ENCODE measurements at regions not wholly inside any gene's neighbourhood (a gene's known extent, or its start where the extent isn't known, plus 50 kb on each side); places are given as distances from the start of the nearest gene placed in this dataset.

DNA sequence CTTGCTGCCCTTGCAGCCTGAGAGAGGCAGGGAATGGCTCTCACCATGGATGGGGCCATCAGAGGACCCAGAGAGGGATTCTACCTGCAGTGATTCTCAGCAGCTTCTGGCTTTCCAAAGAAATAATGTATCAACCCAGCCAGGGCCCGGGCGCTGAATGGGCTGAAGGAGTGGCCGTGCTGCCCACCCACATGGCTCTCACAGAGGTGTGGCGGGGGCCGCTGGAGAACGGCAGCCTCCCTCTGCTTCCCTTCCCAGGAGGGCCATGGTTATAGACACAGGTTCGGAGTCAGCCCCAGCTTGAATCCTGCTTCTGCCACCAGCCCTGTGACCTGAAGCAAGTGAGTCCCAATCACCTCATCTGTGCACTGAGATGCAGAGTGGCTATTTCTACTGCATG lies 82.7 kb downstream of the THAP12 start:
- Mint-ChIP-seq H3K36me3 (ENCODE audit: low read depth) (no peaks in the 10 kb centered on the region), H3K27ac (no peak overlapping the region), H3K9me3 (no peaks in the 10 kb centered on the region), H3K4me1 (ENCODE audit: low read depth) (peaks cover 2% of the 10 kb centered on the region), H3K27me3 (ENCODE audit: low read depth) (peaks cover 5% of the 10 kb centered on the region), H3K4me3 (ENCODE audit: low read depth) (no peak overlapping the region)
- intact Hi-C loops (cut with micrococcal nuclease): no loop called here
- no peak for DNase-seq (ENCODE audit: low spot score)

GRCh38 chr11:76296731-76297542 lies 84.0 kb downstream of the THAP12 start:
- intact Hi-C loops (cut with micrococcal nuclease): no loop called here
- peaks cover 7% of the 10 kb centered on the region for H3K4me1 Mint-ChIP-seq (ENCODE audit: low read depth)
- DNase-seq (ENCODE audit: low spot score): no peak
- no peak overlapping the region for H3K4me3 Mint-ChIP-seq (ENCODE audit: low read depth)
- H3K36me3 Mint-ChIP-seq (ENCODE audit: low read depth): no peaks in the 10 kb centered on the region
- no peaks in the 10 kb centered on the region for H3K9me3 Mint-ChIP-seq
- no peak overlapping the region for H3K27ac Mint-ChIP-seq
- peaks cover 5% of the 10 kb centered on the region for H3K27me3 Mint-ChIP-seq (ENCODE audit: low read depth)

DNA sequence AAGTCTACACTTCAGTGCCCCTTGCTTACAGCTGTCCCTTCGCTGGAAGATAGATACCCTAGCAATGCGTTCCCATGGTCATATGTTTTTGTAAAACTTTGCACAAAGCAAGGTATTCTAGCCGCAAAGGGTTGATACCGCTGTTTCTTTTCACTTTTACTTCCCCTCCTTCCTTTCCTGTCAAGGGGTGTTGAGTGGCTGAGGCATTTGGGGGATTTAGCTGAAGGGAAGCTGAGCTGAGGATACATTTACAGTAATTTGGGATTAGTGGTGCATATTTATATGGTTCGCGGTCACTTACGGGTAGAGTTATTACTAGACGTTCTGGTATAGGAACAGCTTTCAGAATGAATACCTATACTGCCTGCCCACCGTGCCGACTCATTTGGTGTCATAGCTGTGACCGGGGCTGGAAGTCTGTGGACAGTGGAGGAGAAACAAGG lies 86.9 kb upstream of the WNT11 start:
- Mint-ChIP-seq H3K4me1 (ENCODE audit: low read depth) (peaks cover 12% of the 10 kb centered on the region), H3K27me3 (ENCODE audit: low read depth) (peaks cover 5% of the 10 kb centered on the region), H3K9me3 (no peaks in the 10 kb centered on the region), H3K27ac (no peak overlapping the region), H3K4me3 (ENCODE audit: low read depth) (no peak overlapping the region), H3K36me3 (ENCODE audit: low read depth) (no peaks in the 10 kb centered on the region)
- intact Hi-C loops (cut with micrococcal nuclease): no loop called here
- no peak for DNase-seq (ENCODE audit: low spot score)

DNA sequence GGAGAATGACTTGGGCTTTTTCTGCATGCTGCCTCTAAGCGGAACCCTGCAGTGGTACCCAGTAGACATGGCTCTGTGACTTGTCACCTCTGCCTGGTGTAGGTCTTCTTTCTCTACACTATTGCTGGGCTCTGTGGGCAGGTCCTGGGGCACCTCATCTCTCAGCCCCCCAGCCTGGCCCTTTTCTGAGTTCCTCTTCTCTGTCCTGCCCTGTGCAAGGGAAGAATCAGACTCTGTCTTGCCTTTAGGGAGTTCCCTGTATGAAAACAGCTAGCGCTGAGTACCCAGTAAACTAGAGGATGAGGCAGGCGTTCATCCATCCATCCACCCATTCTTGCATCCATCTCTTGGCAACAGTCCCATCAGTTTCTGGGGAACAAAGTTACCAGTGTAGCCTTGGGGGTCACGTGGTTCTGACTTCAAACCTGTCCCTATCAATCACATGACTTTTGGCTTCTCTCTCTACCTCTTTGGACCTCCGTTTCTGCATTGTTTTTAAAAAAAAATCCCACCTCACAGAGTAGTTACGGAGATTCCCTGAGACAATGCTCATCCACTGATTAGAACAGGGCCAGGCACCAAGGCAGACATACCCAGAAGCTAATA lies 86.4 kb upstream of the WNT11 start:
- H3K27ac Mint-ChIP-seq: no peak overlapping the region
- no peaks in the 10 kb centered on the region for H3K9me3 Mint-ChIP-seq
- H3K4me3 Mint-ChIP-seq (ENCODE audit: low read depth): no peak overlapping the region
- peaks cover 17% of the 10 kb centered on the region for H3K4me1 Mint-ChIP-seq (ENCODE audit: low read depth)
- peaks cover 5% of the 10 kb centered on the region for H3K27me3 Mint-ChIP-seq (ENCODE audit: low read depth)
- intact Hi-C loops (cut with micrococcal nuclease): no loop called here
- no peak for DNase-seq (ENCODE audit: low spot score)
- no peaks in the 10 kb centered on the region for H3K36me3 Mint-ChIP-seq (ENCODE audit: low read depth)

- H3K4me1 Mint-ChIP-seq (ENCODE audit: low read depth): peaks cover 19% of the 10 kb centered on the region
These were observed 85.5 kb upstream of the WNT11 start for GRCh38 chr11:76291576-76292526.

DNA sequence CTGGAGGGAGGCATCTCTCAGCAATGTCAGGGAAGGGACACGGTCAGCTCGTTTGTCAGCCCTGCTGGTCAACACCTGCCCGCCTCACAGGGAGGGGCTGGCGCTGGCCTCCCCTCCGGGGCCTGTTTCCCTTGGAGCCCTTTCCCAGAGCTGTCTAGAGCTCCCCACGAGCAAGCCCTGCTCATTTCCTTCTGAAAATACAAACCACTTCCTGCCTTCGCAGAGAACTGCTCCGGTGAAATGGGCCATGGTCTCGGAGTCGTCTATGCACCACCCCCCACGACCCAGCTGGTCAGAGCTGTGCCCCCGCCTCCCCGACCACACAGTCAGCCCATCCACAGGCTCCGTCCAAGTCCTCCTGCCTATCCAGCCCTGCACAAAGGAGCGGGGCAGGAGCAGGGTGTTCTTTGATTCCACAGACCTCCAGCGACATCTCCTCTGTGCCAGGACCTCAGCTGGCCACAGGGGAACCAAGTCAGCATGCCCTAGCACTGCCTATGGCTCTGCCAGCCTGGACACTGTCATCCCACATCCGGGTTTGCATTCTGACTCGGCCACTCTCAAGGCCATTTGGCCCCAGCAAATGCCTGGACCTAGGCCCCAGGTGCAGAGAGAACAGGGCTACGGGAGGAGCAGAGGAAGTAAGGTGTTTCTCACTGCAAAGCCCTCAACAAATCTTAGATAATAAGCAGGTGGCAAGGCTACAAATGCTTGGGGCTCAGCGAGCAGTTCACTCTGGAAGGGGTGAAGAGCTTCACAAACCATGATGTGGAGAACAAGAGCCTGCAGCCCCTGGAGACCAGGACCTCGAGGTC lies 82.1 kb upstream of the WNT11 start:
- Mint-ChIP-seq H3K36me3 (ENCODE audit: low read depth) (no peaks in the 10 kb centered on the region), H3K4me3 (ENCODE audit: low read depth) (no peak overlapping the region), H3K9me3 (no peaks in the 10 kb centered on the region), H3K27me3 (ENCODE audit: low read depth) (peaks cover 4% of the 10 kb centered on the region), H3K27ac (peak overlapping the region; percentile 53), H3K4me1 (ENCODE audit: low read depth) (peaks cover 19% of the 10 kb centered on the region)
- DNase-seq (ENCODE audit: low spot score): peak; percentile 10
- intact Hi-C loops (cut with micrococcal nuclease): loop anchor here (5.0 kb wide), 1 partner anchor 51 kb away; no protein-coding TSS in a partner anchor

More at GRCh38 chr11:76291576-76292526, 85.5 kb upstream of the WNT11 start:
- no peaks in the 10 kb centered on the region for H3K36me3 Mint-ChIP-seq (ENCODE audit: low read depth)
- intact Hi-C loops (cut with micrococcal nuclease): no loop called here
- DNase-seq (ENCODE audit: low spot score): no peak
- no peak overlapping the region for H3K27ac Mint-ChIP-seq
- H3K9me3 Mint-ChIP-seq: no peaks in the 10 kb centered on the region
- H3K27me3 Mint-ChIP-seq (ENCODE audit: low read depth): peaks cover 5% of the 10 kb centered on the region
- no peak overlapping the region for H3K4me3 Mint-ChIP-seq (ENCODE audit: low read depth)

- Mint-ChIP-seq H3K36me3 (ENCODE audit: low read depth) (no peaks in the 10 kb centered on the region), H3K4me1 (ENCODE audit: low read depth) (peaks cover 13% of the 10 kb centered on the region), H3K27me3 (ENCODE audit: low read depth) (no peaks in the 10 kb centered on the region), H3K4me3 (ENCODE audit: low read depth) (no peak overlapping the region), H3K9me3 (no peaks in the 10 kb centered on the region), H3K27ac (no peak overlapping the region)
- no peak for DNase-seq (ENCODE audit: low spot score)
- intact Hi-C loops (cut with micrococcal nuclease): loop anchor here (5.0 kb wide), 1 partner anchor 50 kb away; no protein-coding TSS in a partner anchor
These were observed 80.9 kb upstream of the WNT11 start for GRCh38 chr11:76287227-76287626.

- Mint-ChIP-seq H3K36me3 (ENCODE audit: low read depth) (no peaks in the 10 kb centered on the region), H3K27ac (no peak overlapping the region), H3K4me1 (ENCODE audit: low read depth) (peaks cover 13% of the 10 kb centered on the region), H3K9me3 (no peaks in the 10 kb centered on the region), H3K27me3 (ENCODE audit: low read depth) (no peaks in the 10 kb centered on the region), H3K4me3 (ENCODE audit: low read depth) (no peak overlapping the region)
- no peak for DNase-seq (ENCODE audit: low spot score)
- intact Hi-C loops (cut with micrococcal nuclease): loop anchor here (5.0 kb wide), 1 partner anchor 48 kb away; no protein-coding TSS in a partner anchor
These were observed 79.2 kb upstream of the WNT11 start for GRCh38 chr11:76285397-76286104.

DNA sequence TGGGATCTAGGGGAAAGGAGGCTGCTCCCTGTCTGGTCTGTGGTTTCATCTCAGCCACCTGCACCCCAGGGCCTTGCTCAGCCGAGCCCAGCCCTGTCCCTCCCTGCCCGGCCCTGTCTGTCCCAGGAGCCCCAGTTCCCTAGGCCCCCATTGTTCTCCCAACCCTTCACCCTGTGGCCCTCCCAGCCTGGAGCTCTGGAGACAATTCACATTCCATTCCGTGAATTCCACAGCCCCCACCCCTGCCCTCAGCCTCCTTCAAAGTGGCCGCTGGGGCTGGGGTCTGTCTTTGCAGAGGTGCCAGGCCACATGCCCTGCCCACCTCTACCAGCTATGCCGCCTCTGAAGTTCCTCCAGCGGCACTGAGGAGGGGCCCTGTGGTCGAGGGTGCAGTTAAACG lies 77.9 kb upstream of the WNT11 start:
- no peak overlapping the region for H3K27ac Mint-ChIP-seq
- H3K9me3 Mint-ChIP-seq: no peaks in the 10 kb centered on the region
- intact Hi-C loops (cut with micrococcal nuclease): no loop called here
- no peak for DNase-seq (ENCODE audit: low spot score)
- H3K27me3 Mint-ChIP-seq (ENCODE audit: low read depth): no peaks in the 10 kb centered on the region
- H3K4me1 Mint-ChIP-seq (ENCODE audit: low read depth): peaks cover 13% of the 10 kb centered on the region
- no peaks in the 10 kb centered on the region for H3K36me3 Mint-ChIP-seq (ENCODE audit: low read depth)
- no peak overlapping the region for H3K4me3 Mint-ChIP-seq (ENCODE audit: low read depth)

- peaks cover 6% of the 10 kb centered on the region for H3K4me1 Mint-ChIP-seq (ENCODE audit: low read depth)
- H3K27me3 Mint-ChIP-seq (ENCODE audit: low read depth): no peaks in the 10 kb centered on the region
- intact Hi-C loops (cut with micrococcal nuclease): no loop called here
- H3K36me3 Mint-ChIP-seq (ENCODE audit: low read depth): no peaks in the 10 kb centered on the region
- H3K4me3 Mint-ChIP-seq (ENCODE audit: low read depth): no peak overlapping the region
- no peak overlapping the region for H3K27ac Mint-ChIP-seq
- DNase-seq (ENCODE audit: low spot score): no peak
- no peaks in the 10 kb centered on the region for H3K9me3 Mint-ChIP-seq
These were observed 76.7 kb upstream of the WNT11 start for GRCh38 chr11:76282811-76283595.

DNA sequence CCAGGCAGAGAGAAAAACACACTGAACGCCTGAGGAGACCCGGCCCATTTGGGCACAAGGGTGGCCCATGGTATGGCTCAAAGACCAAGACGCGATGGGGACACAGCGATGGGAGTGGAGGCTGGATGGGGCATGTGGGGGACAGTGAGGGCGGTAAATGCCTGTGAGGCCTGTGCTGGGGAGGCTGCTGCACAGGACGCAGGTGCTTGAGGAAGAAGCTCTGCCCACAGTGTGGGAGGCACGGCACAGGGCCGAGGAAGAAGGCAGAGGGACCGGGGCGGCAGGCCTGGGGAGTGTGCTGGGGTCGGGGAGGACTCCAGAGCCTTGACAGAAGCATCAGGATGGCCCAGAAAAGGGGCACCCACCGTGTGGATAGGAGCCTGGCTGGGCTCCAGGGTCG lies 75.9 kb upstream of the WNT11 start:
- Mint-ChIP-seq H3K27ac (no peak overlapping the region), H3K27me3 (ENCODE audit: low read depth) (no peaks in the 10 kb centered on the region), H3K4me3 (ENCODE audit: low read depth) (no peak overlapping the region), H3K36me3 (ENCODE audit: low read depth) (no peaks in the 10 kb centered on the region), H3K9me3 (no peaks in the 10 kb centered on the region), H3K4me1 (ENCODE audit: low read depth) (no peaks in the 10 kb centered on the region)
- DNase-seq (ENCODE audit: low spot score): no peak
- intact Hi-C loops (cut with micrococcal nuclease): no loop called here

All from activated T-helper 2 cell treated with anti-CD3 and anti-CD28 coated beads, Interferon-gamma antibody, Interleukin-2, Interleukin-4, amounts not matched to agents 10 μg/mL and 5 μg/mL and 100 μg/mL, durations not matched to agents 14 hours and 24 hours and 36 hours (primary cell).